K562 (cell line): ENCODE measurements at regions not wholly inside any gene's neighbourhood (a gene's known extent, or its start where the extent isn't known, plus 50 kb on each side); places are given as distances from the start of the nearest gene placed in this dataset.
"Not testable (repeated sequence)": the region's sequence is repeated elsewhere in the genome, so short reads cannot be mapped to it uniquely, and the experiment has no call there.

ENCODE experiments used
- ATAC-seq: fragments of 200-7000 bp; cut with Tn5 transposase; 3 replicates; pipeline ENCODE4 v1.9.1; 2020; ENCODE audit warnings: moderate library complexity
- BruUV-seq: library from RNA; stranded (reverse); fragments of 400-500 nt; replicated peaks from 2 replicates; lab custom pipeline; 2021; lab: Mats Ljungman, UMichigan
- CTCF ChIA-PET: fragments of 300-600 bp; formaldehyde crosslinking; extraction: SDS; loops from one replicate; lab custom pipeline; 2021; ENCODE audit warnings: low intra/inter-chr PET ratio; lab: Yijun Ruan, JAX
- POLR2A ChIA-PET: fragments of 300-600, 350-650 bp; sonication (Branson Sonifier 250); formaldehyde crosslinking; extraction: SDS; loops from one replicate; lab custom pipeline; 2021; ENCODE audit warnings: antibody characterized with exemption, inconsistent platforms; lab: Yijun Ruan, JAX
- DNase-seq, 4 experiments: peaks; one replicate each; pipeline versions ENCODE4 v3.0.0 to v3.0.0-alpha.2; 2011 to 2018; ENCODE audit warnings: low spot score in 3 of 4, mixed read lengths in 3 of 4; ENCODE audit errors: extremely low read depth in 1 of 4
- FAIRE-seq: peaks from 2 replicates; lab custom pipeline; 2011; peaks lifted over from hg19 to GRCh38; lab: Jason Lieb, UNC
- H2AFZ ChIP-seq: 2 replicates; pipeline ENCODE4 v1.6.0; 2011; ENCODE audit warnings: low read depth, low read length, control low read depth, inconsistent platforms
- H3K27ac ChIP-seq: fragments of 200-600 bp; 3 replicates; pipeline ENCODE4 v1.8.0; 2011; ENCODE audit warnings: low read depth, mild to moderate bottlenecking, control low read depth, inconsistent platforms, low read length, moderate library complexity, mixed read lengths; ENCODE audit errors: extremely low read depth
- H3K27me3 ChIP-seq, 2 experiments: fragments of 300-600 bp in 1 of 2; 2 replicates in 1 of 2; 3 replicates in 1 of 2; pipeline versions ENCODE4 v1.6.0 to v1.8.0; 2011; ENCODE audit warnings: inconsistent platforms in 2 of 2, low read length in 2 of 2, mild to moderate bottlenecking in 1 of 2, mixed read lengths in 1 of 2, moderate library complexity in 1 of 2; ENCODE audit not compliant: control insufficient read depth in 2 of 2, insufficient read depth in 2 of 2
- H3K36me3 ChIP-seq: fragments of 300-600 bp; 3 replicates; pipeline ENCODE4 v1.8.0; 2011; ENCODE audit warnings: mild to moderate bottlenecking, low read length, inconsistent platforms; ENCODE audit not compliant: control insufficient read depth, insufficient read depth
- H3K4me1 ChIP-seq, 2 experiments: fragments of 200-600 bp in 1 of 2; replicated peaks in 1 of 2; 2 replicates in 1 of 2; 3 replicates in 1 of 2; pipeline versions ENCODE4 v1.5.1 to v1.8.0; 2011; ENCODE audit warnings: inconsistent platforms in 2 of 2, low read length in 2 of 2, mild to moderate bottlenecking in 1 of 2, mixed read lengths in 1 of 2, moderate library complexity in 1 of 2; ENCODE audit not compliant: control insufficient read depth in 2 of 2, insufficient read depth in 2 of 2
- H3K4me2 ChIP-seq: 2 replicates; pipeline ENCODE4 v1.6.1; 2011; ENCODE audit warnings: low read length, control low read depth, inconsistent platforms, mixed read lengths; ENCODE audit not compliant: insufficient read depth
- H3K4me3 ChIP-seq: fragments of 200-600 bp; sonication (generic), shearing (Covaris generic); 2 replicates; pipeline ENCODE4 v1.5.1; 2016; ENCODE audit warnings: control low read depth, inconsistent platforms
- H3K79me2 ChIP-seq: fragments of 200-600 bp; 3 replicates; pipeline ENCODE4 v1.8.0; 2011; ENCODE audit warnings: low read length, inconsistent platforms; ENCODE audit not compliant: control insufficient read depth, insufficient read depth
- H3K9ac ChIP-seq, 2 experiments: 2 replicates each; pipeline versions ENCODE4 v1.6.0 to v1.6.1; 2011; ENCODE audit warnings: low read depth in 2 of 2, low read length in 2 of 2, control low read depth in 1 of 2, inconsistent platforms in 1 of 2, mild to moderate bottlenecking in 1 of 2, mixed read lengths in 1 of 2; ENCODE audit not compliant: insufficient read depth in 1 of 2
- H3K9me1 ChIP-seq: one replicate; pipeline ENCODE4 v1.6.0; 2011; ENCODE audit warnings: inconsistent platforms, mild to moderate bottlenecking, low read length, moderate library complexity; ENCODE audit not compliant: control insufficient read depth, insufficient read depth
- H3K9me3 ChIP-seq: replicated peaks from 2 replicates; pipeline ENCODE4 v1.5.1; 2011; ENCODE audit warnings: low read depth, low read length, inconsistent platforms; ENCODE audit not compliant: control insufficient read depth, insufficient read depth
- H4K20me1 ChIP-seq: replicated peaks from 2 replicates; pipeline ENCODE4 v1.6.1; 2011; ENCODE audit warnings: low read length, inconsistent platforms, mixed read lengths; ENCODE audit not compliant: control insufficient read depth, insufficient read depth
- CBX1 ChIP-seq: sonication (generic); IDR thresholded peaks from 2 replicates; pipeline ENCODE4 v1.6.1; 2016; ENCODE audit warnings: antibody characterized with exemption, low read depth, mild to moderate bottlenecking
- FOXA3 ChIP-seq, 2 experiments: fragments of 450-650 bp in 1 of 2; sonication (generic) in 1 of 2; formaldehyde crosslinking; IDR thresholded peaks in 1 of 2; conservative IDR thresholded peaks in 1 of 2; 2 replicates each; pipeline versions ENCODE4 v1.4.0 to v1.8.0; 2020 to 2022; ENCODE audit warnings: mild to moderate bottlenecking in 2 of 2, missing genetic modification reagents in 1 of 2
- HDGF ChIP-seq: fragments of 450-650 bp; IDR thresholded peaks from 2 replicates; pipeline ENCODE4 v1.6.1; 2016
- MCM3 ChIP-seq: fragments of 450-650 bp; IDR thresholded peaks from 2 replicates; pipeline ENCODE4 v1.6.1; 2016
- MNT ChIP-seq, 2 experiments: fragments of 450-650 bp; conservative IDR thresholded peaks; 2 replicates each; pipeline ENCODE4 v1.6.1; 2017; ENCODE audit warnings: mild to moderate bottlenecking in 2 of 2, moderate library complexity in 2 of 2
- NR2C1 ChIP-seq, 2 experiments: fragments of 450-650 bp; IDR thresholded peaks; 2 replicates each; pipeline ENCODE4 v1.6.1; 2017; ENCODE audit warnings: mild to moderate bottlenecking in 2 of 2, antibody characterized with exemption in 1 of 2, inconsistent platforms in 1 of 2, missing compliant biosample characterization in 1 of 2, missing genetic modification characterization in 1 of 2
- THAP7 ChIP-seq: fragments of 250-450 bp; sonication (Bioruptor Pico); IDR thresholded peaks from 2 replicates; pipeline ENCODE4 v1.5.0; 2021
- ZNF239 ChIP-seq: fragments of 250-450 bp; sonication (Bioruptor Pico); IDR thresholded peaks from 2 replicates; pipeline ENCODE4 v1.4.0; 2020; ENCODE audit warnings: mild to moderate bottlenecking
- WGBS: fragments of 100-300 bp; shearing (Covaris generic); methylation state at CpG from one replicate; pipeline ENCODE4 v1.1.6; 2016; ENCODE audit warnings: low coverage, mixed read lengths; ENCODE audit not compliant: insufficient coverage; ENCODE audit errors: missing lambda C conversion rate; 5-methylcytosine and 5-hydroxymethylcytosine counted together
- in situ Hi-C: fragments of 300-500 bp; cut with MboI; formaldehyde crosslinking; loops from 4 replicates; pipeline ENCODE4 v1.15.0; 2018; ENCODE audit warnings: inconsistent platforms, mixed read lengths
- intact Hi-C: fragments of 100-400 bp; cut with micrococcal nuclease; formaldehyde crosslinking; loops from 2 replicates; pipeline ENCODE4 v1.14.2; 2022

DNA sequence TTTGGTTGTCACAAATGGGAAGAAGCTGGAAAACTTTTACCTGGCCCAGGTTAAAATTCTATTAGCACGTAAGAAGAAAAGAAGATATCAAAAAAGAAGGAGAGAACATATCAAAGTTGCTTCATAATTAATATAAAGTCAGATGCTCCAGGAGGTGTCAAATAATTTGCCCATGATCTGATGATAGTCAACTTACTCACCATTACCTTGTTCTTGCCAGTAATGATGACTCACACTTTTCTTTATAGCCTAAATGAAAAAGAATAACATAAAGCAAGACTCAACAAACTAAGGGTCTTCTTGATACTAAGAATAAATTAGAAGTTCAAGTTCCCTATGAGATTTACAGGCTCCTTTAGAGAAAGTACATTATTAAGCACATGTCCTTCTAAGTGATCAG is 580.4 kb downstream of the TTLL7 start:
- FAIRE-seq (no peak), DNase-seq (no peak), ATAC-seq (no peak)
- intact Hi-C loops, result no loop called here
- H3K36me3 ChIP-seq, result no peaks in the 10 kb centered on the region
- ChIA-PET CTCF (no interaction called here), POLR2A (no interaction called here)
- H2AFZ ChIP-seq, result no peak overlapping the region
- H4K20me1 ChIP-seq, result no peaks in the 10 kb centered on the region
- no peak overlapping the region for H3K27ac ChIP-seq
- no peaks in the 10 kb centered on the region for H3K4me1 ChIP-seq
- H3K9me3 ChIP-seq, result no peaks in the 10 kb centered on the region
- in situ Hi-C loops, result no loop called here
- no peaks in the 10 kb centered on the region for H3K27me3 ChIP-seq
- no TSS peak for BruUV-seq
- H3K9ac ChIP-seq, result no peak overlapping the region
- no peak for TF ChIP-seq MCM3
- no peak for TF ChIP-seq CBX1
- TF ChIP-seq NR2C1 (IDR thresholded peaks at IDR 0.05), result no peak
- no peak for TF ChIP-seq NR2C1 (tag; IDR thresholded peaks at IDR 0.05)
- TF ChIP-seq HDGF, result no peak
- no peak for TF ChIP-seq THAP7 (CRISPR knock-in tag)
- no peak for TF ChIP-seq ZNF239 (CRISPR knock-in tag)
- TF ChIP-seq FOXA3 (CRISPR knock-in tag; conservative IDR thresholded peaks at IDR 0.05 in 1 of 2, IDR thresholded peaks at IDR 0.05 in 1 of 2), result no peak
- TF ChIP-seq MNT (conservative IDR thresholded peaks at IDR 0.05), result no peak
- H3K9me1 ChIP-seq, result no peaks in the 10 kb centered on the region
- no peak overlapping the region for H3K4me2 ChIP-seq
- H3K79me2 ChIP-seq, result no peaks in the 10 kb centered on the region
- no peak overlapping the region for H3K4me3 ChIP-seq
- WGBS, result 0% methylated on average over 1 of the region's 1 CpG

DNA sequence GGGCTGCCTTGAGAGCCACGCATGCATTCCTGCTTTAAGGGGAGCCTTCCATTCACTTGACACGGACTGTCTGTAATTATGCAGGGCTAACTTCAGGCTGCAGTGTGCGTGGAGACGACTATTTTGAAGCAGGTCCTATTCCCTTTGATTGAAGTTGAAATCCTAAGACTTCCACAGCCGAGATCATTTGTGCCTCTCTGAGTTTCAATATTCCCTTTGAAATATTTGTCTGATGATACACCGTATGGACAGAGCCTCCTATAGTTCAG is 585.2 kb downstream of the TTLL7 start:
- in situ Hi-C loops, H3K9me1 ChIP-seq, H3K27ac ChIP-seq, BruUV-seq, POLR2A ChIA-PET, CTCF ChIA-PET, H3K79me2 ChIP-seq, H3K4me3 ChIP-seq, ATAC-seq, H2AFZ ChIP-seq, H3K36me3 ChIP-seq, DNase-seq, intact Hi-C loops, FAIRE-seq, H3K4me2 ChIP-seq, H3K27me3 ChIP-seq, H4K20me1 ChIP-seq, H3K9me3 ChIP-seq, H3K4me1 ChIP-seq, H3K9ac ChIP-seq: not testable (repeated sequence)
- WGBS, result 0% methylated on average over 1 of the region's 6 CpGs

DNA sequence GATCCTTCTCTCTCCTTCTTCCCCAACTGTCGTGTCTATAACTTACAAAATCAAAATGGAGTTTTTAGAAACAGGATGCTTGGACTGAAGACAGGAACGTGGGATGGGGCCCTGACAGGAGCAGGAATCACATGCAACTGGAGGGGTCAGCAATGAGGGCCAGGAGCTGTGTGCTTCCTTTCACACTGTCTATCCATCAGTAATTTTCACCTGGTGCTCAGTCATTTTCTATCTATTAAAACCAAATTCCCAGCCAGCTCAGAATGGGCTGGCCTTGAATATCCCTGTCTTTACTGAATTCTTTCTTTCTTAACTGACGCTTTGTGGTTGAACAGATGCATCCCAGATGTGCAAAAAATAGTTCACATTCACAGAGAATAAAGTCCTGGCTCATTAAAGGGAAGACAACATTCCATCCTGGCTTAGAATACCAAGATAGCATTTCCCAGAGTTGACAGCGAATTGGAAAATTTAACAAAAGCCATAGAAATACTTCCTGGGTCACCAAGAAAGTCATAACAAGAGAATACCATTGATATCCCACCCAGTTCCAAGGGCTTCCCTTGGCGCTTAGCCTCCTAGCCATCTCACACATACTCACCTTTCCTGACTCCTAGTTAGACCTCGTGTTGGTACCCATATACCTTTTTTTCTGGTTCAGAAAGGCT is 588.1 kb downstream of the TTLL7 start:
- H3K4me2 ChIP-seq, CTCF ChIA-PET, intact Hi-C loops, H2AFZ ChIP-seq, H3K36me3 ChIP-seq, DNase-seq, ATAC-seq, H4K20me1 ChIP-seq, FAIRE-seq, H3K27me3 ChIP-seq, H3K9ac ChIP-seq, H3K27ac ChIP-seq, H3K4me3 ChIP-seq, H3K79me2 ChIP-seq, POLR2A ChIA-PET, H3K9me1 ChIP-seq, in situ Hi-C loops, H3K4me1 ChIP-seq, BruUV-seq, H3K9me3 ChIP-seq: not testable (repeated sequence)
- 0% methylated on average over 4 of the region's 6 CpGs for WGBS
